ENCODE measurements at regions not wholly inside any gene's neighbourhood (a gene's known extent, or its start where the extent isn't known, plus 50 kb on each side); places are given as distances from the start of the nearest gene placed in this dataset.

DNA sequence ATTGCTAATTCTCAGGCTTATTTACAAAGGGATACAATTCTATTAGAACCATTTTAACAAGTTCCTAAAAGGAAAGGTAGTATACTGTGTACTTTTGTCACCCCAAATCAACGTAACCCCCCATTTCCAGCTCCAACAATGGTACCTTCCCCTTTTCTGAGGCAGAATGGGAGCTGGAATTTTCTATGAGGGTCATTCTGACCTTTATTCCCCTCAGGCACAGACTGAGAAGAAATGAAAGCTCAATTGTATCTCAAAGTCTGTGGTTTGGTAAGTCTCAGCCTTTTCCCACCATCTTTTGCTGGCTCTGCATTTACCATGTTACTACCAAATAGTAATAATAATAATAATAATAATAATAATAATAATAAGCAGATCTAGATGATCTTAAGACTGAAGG lies 571.0 kb downstream of the RNF144B start:
- H3K27ac ChIP-seq: no peak overlapping the region
- TF ChIP-seq, protein P1, sequence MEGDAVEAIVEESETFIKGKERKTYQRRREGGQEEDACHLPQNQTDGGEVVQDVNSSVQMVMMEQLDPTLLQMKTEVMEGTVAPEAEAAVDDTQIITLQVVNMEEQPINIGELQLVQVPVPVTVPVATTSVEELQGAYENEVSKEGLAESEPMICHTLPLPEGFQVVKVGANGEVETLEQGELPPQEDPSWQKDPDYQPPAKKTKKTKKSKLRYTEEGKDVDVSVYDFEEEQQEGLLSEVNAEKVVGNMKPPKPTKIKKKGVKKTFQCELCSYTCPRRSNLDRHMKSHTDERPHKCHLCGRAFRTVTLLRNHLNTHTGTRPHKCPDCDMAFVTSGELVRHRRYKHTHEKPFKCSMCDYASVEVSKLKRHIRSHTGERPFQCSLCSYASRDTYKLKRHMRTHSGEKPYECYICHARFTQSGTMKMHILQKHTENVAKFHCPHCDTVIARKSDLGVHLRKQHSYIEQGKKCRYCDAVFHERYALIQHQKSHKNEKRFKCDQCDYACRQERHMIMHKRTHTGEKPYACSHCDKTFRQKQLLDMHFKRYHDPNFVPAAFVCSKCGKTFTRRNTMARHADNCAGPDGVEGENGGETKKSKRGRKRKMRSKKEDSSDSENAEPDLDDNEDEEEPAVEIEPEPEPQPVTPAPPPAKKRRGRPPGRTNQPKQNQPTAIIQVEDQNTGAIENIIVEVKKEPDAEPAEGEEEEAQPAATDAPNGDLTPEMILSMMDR (IDR thresholded peaks at IDR 0.05): no peak
- no peak for TF ChIP-seq ZFX (IDR thresholded peaks at IDR 0.05; ENCODE audit: borderline replicate concordance)

DNA sequence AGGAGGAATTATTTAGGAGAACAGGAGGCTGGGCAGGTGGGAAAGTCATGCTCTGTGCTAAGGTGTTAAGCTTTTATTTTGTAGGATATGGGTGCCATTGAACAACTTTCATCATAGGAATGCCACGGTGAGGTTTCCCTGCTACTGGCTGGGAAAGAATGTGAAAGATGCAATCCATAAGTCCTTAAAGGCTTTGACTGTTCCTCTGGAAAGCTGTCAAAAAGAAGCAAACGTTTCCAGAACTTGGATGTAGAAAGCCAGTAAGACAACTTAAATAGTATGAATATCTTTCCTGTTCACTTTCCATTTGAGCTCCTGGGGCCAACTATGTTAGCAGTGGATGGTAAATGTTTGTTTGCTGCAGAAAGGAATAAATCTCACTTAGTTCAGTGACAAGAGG lies 574.4 kb downstream of the RNF144B start:
- no peak overlapping the region for H3K27ac ChIP-seq
- TF ChIP-seq ZFX (IDR thresholded peaks at IDR 0.05; ENCODE audit: borderline replicate concordance): no peak
- TF ChIP-seq, protein P1 (IDR thresholded peaks at IDR 0.05): no peak

DNA sequence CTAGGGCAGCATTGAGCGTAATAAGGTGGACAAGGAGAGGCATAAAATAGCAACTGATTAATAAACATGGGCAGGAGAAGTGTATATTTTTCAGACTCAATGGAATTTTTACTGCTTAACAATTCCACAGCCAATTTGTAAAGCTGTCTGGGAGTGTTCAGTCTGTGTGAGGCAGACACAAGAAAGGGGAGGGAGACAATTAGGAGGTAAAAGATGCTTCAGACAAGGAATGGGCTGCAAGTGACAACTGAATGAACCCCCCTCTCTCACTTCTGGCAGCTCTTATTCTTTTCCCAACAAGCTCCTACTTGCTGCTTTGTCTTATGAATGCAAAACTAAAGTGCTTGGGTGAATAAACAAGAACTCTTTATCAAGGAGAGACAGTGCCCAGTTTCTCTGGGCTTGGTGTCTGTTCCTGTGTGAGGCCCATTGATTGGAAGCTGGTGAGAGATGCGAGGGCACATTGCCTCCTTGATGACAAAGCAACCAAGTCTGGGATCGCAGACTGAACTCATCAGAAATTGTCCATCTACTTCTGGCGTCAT lies 575.3 kb downstream of the RNF144B start:
- H3K27ac ChIP-seq: no peak overlapping the region
- no peak for TF ChIP-seq ZFX (IDR thresholded peaks at IDR 0.05; ENCODE audit: borderline replicate concordance)
- TF ChIP-seq, protein P1 (IDR thresholded peaks at IDR 0.05): no peak

DNA sequence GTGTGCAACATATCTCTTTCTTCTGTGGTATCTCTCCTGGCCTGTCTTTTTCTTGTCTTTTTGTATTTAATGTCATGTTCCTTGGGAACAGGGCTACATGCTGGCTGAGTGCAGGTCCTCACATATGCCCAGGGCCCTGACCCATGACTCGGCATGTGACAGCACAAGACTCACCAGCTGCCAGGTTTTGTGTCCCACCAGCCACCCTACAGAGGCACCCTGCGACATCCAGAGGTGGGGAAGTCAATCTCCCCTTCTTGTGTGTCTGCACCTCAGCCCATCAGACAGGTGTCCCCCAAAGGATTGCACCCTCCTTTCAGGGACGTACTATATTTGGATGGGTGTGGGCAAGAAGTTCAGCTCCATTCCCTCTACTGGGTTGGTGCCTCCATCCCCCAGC lies 576.3 kb downstream of the RNF144B start:
- H3K27ac ChIP-seq: no peak overlapping the region
- TF ChIP-seq, protein P1 (IDR thresholded peaks at IDR 0.05): no peak
- TF ChIP-seq ZFX (IDR thresholded peaks at IDR 0.05; ENCODE audit: borderline replicate concordance): no peak

DNA sequence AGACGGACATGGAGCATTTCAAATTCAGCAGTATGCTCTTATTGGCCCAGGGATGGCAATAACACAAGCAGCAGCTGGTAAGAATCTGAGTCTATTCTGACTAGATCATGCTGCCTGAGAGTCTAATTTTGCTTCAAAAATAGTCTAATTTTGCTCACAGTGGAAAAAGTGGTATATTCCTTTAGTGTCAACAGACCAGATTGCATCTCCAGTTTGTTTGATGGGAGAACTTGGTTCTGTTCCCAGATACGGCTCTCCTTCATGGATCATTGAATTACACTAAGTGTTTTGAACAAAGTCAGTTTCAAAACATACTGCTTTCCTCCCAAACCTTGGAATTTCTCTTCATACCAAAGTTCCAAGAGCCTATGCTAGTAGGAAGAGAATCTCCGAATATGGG lies 586.1 kb downstream of the RNF144B start:
- no peak overlapping the region for H3K27ac ChIP-seq
- TF ChIP-seq, protein P1 (IDR thresholded peaks at IDR 0.05): no peak
- TF ChIP-seq ZFX (IDR thresholded peaks at IDR 0.05; ENCODE audit: borderline replicate concordance): no peak

DNA sequence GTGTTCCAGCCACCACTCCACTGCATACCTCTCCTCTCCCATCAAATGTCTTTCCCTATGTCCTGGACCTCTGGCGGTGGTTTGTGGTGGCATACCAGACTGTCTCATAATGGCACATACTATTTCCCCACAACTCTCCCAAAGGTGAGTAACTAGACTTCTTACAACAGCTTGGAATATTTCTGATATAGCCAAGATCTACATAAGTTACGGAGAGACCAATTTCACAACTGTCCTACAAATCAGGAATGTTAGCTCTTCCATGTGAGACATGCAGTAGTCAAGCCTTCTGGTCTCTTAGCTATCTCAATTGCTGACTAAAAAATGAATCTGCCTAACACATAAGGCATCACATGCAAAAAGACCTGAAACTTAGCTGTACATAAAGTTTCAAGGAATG lies 588.9 kb downstream of the RNF144B start:
- no peak for TF ChIP-seq ZFX (IDR thresholded peaks at IDR 0.05; ENCODE audit: borderline replicate concordance)
- TF ChIP-seq, protein P1 (IDR thresholded peaks at IDR 0.05): no peak

DNA sequence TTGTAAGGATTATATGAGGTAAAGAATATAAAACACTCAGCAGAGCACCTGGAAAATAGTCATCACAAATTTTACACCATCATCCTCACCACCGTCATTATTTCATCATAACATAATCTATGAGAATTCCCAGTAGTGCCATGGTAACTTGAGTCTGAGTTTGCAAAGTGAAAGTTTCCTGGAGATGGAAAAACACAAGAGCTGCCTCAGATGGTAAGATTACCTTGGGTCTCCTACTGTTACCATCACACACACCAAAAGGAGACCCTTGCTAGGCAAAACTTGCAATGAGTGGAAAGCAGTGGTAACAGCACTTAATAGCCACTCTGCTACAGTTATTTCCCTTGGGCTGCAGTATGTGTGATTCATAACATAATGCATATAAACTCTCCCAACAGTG lies 589.8 kb downstream of the RNF144B start:
- TF ChIP-seq, protein P1 (IDR thresholded peaks at IDR 0.05): no peak
- no peak for TF ChIP-seq ZFX (IDR thresholded peaks at IDR 0.05; ENCODE audit: borderline replicate concordance)
- H3K27ac ChIP-seq: no peak overlapping the region

More for the DNA sequence above, 588.9 kb downstream of the RNF144B start:
- no peak overlapping the region for H3K27ac ChIP-seq
